Esophagus muscularis mucosa (tissue), 4 donors: ENCODE measurements at regions not wholly inside any gene's neighbourhood (a gene's known extent, or its start where the extent isn't known, plus 50 kb on each side); places are given as distances from the start of the nearest gene placed in this dataset.
"Not testable (repeated sequence)": the region's sequence is repeated elsewhere in the genome, so short reads cannot be mapped to it uniquely, and the experiment has no call there.

Experiments used
- DNase-seq: peaks from one replicate; pipeline ENCODE4 v3.0.0-alpha.2; 2017; ENCODE audit errors: extremely low spot score
- H3K27ac ChIP-seq, 4 donors: fragments of 200-600 bp; sonication (generic); replicated peaks in 1 of 4; 1 replicate in 3 of 4; 2 replicates in 1 of 4; pipeline ENCODE4 v1.5.1; 2016 to 2019; ENCODE audit warnings: mild to moderate bottlenecking in 1 of 4
- H3K27me3 ChIP-seq, 4 donors: fragments of 200-600 bp; sonication (generic); one replicate each; pipeline versions ENCODE4 v1.5.1 to v1.6.0; 2016 to 2019
- H3K36me3 ChIP-seq, 4 donors: fragments of 200-600 bp; sonication (generic); one replicate each; pipeline ENCODE4 v1.5.1; 2016 to 2019
- H3K4me1 ChIP-seq, 4 donors: fragments of 200-600 bp; sonication (generic); one replicate each; pipeline ENCODE4 v1.5.1; 2016 to 2019
- H3K4me3 ChIP-seq, 4 donors: fragments of 200-600 bp; sonication (generic); 1 replicate in 2 of 4; 2 replicates in 2 of 4; pipeline ENCODE4 v1.5.1; 2016 to 2019; ENCODE audit warnings: mild to moderate bottlenecking in 4 of 4, moderate library complexity in 1 of 4
- H3K9me3 ChIP-seq, 4 donors: fragments of 200-600 bp; sonication (generic); 1 replicate in 3 of 4; 2 replicates in 1 of 4; pipeline ENCODE4 v1.5.1; 2016 to 2019
- EP300 ChIP-seq: sonication (generic); formaldehyde crosslinking; IDR thresholded peaks from one replicate; pipeline ENCODE4 v1.6.1; 2017; ENCODE audit warnings: antibody characterized with exemption
- POLR2A ChIP-seq: fragments of 450-650 bp; IDR thresholded peaks from one replicate; pipeline ENCODE4 v1.6.1; 2017; ENCODE audit warnings: antibody characterized with exemption, moderate library complexity, mild to moderate bottlenecking, low read depth
- POLR2AphosphoS5 ChIP-seq, 2 donors: sonication (generic); formaldehyde crosslinking; IDR thresholded peaks; one replicate each; pipeline ENCODE4 v1.6.1; 2017; ENCODE audit warnings: antibody characterized with exemption in 2 of 2
- WGBS: methylation state at CpG from one replicate; pipeline ENCODE4 v1.1.5; 2018; 5-methylcytosine and 5-hydroxymethylcytosine counted together
- intact Hi-C: fragments of 100-400 bp; cut with DNase I; formaldehyde crosslinking; loops from one replicate; pipeline ENCODE4 v1.15.1; 2023
- TF ChIP-seq, protein P1 (sequence below), 3 experiments: fragments of 200-600 bp in 2 of 3; fragments of 450-650 bp in 1 of 3; sonication (generic) in 2 of 3; IDR thresholded peaks; one replicate each; pipeline ENCODE4 v1.5.1; 2017 to 2019; ENCODE audit warnings: antibody characterized with exemption in 3 of 3, mild to moderate bottlenecking in 2 of 3, moderate library complexity in 1 of 3

DNA sequence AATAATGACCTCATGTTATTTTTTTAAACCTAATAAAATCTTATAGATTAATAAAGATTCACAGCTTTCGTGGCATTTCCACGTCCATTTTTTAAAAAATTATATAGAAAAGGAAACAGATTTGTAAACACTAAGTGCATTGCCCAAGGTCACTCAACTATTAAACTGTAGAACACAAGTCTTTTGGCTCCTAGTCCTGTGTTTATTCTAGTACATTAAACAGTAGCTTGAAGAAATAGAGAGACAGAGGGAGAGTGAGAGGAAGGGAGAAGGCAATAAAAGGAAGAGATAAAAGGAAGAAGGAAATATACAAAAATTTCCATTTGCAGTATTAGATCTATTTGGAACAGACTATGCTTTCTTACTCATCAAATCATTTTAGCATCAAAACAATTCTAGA is 586.7 kb upstream of the CITED2 start:
- Histone ChIP-seq H3K36me3 (no peaks in the 10 kb centered on the region), H3K27ac (no peak overlapping the region)

DNA sequence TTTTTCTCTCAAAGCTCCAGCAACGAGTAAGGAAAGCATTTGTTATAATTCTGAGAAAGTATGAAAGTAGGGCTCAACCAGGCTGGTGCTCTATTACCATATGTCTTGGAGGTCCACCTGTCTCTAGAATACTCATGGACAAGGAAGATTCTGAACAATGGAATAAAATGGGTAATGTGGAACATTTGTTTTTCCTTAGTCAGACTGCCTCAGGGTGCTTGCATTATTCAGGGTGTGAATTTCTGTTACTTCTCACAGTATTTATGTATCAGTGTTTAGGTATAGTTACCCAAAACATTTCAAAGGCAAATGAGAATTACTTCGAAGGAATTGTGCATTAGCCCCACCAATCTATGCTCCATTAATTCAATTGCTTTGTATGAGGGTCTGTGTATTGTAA is 586.2 kb upstream of the CITED2 start:
- Histone ChIP-seq H3K4me1 (peaks cover 0 to 39% (median 30%) of the 10 kb centered on the region in 4 donors), H3K27ac (no peak overlapping the region), H3K27me3 (no peaks in the 10 kb centered on the region), H3K4me3 (no peak overlapping the region), H3K36me3 (no peaks in the 10 kb centered on the region), H3K9me3 (no peaks in the 10 kb centered on the region)
- no peak for DNase-seq
- intact Hi-C loops: no loop called here
- WGBS: 89% methylated on average over 2 of the region's 2 CpGs
- TF ChIP-seq EP300 (no peak), POLR2A (no peak), POLR2AphosphoS5 (IDR thresholded peaks at IDR 0.05) (no peak)
- TF ChIP-seq, protein P1, sequence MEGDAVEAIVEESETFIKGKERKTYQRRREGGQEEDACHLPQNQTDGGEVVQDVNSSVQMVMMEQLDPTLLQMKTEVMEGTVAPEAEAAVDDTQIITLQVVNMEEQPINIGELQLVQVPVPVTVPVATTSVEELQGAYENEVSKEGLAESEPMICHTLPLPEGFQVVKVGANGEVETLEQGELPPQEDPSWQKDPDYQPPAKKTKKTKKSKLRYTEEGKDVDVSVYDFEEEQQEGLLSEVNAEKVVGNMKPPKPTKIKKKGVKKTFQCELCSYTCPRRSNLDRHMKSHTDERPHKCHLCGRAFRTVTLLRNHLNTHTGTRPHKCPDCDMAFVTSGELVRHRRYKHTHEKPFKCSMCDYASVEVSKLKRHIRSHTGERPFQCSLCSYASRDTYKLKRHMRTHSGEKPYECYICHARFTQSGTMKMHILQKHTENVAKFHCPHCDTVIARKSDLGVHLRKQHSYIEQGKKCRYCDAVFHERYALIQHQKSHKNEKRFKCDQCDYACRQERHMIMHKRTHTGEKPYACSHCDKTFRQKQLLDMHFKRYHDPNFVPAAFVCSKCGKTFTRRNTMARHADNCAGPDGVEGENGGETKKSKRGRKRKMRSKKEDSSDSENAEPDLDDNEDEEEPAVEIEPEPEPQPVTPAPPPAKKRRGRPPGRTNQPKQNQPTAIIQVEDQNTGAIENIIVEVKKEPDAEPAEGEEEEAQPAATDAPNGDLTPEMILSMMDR (IDR thresholded peaks at IDR 0.05): no peak

More for the DNA sequence above, 586.7 kb upstream of the CITED2 start:
- H3K9me3 ChIP-seq: no peaks in the 10 kb centered on the region
- intact Hi-C loops: no loop called here
- 55% methylated on average over 2 of the region's 2 CpGs for WGBS
- H3K27me3 ChIP-seq: no peaks in the 10 kb centered on the region
- no peak for TF ChIP-seq POLR2AphosphoS5 (IDR thresholded peaks at IDR 0.05)
- TF ChIP-seq EP300: no peak
- no peak for TF ChIP-seq POLR2A
- TF ChIP-seq, protein P1 (IDR thresholded peaks at IDR 0.05): no peak
- no peak overlapping the region for H3K4me3 ChIP-seq
- DNase-seq: no peak
- peaks cover 0 to 42% (median 35%) of the 10 kb centered on the region in 4 donors for H3K4me1 ChIP-seq

DNA sequence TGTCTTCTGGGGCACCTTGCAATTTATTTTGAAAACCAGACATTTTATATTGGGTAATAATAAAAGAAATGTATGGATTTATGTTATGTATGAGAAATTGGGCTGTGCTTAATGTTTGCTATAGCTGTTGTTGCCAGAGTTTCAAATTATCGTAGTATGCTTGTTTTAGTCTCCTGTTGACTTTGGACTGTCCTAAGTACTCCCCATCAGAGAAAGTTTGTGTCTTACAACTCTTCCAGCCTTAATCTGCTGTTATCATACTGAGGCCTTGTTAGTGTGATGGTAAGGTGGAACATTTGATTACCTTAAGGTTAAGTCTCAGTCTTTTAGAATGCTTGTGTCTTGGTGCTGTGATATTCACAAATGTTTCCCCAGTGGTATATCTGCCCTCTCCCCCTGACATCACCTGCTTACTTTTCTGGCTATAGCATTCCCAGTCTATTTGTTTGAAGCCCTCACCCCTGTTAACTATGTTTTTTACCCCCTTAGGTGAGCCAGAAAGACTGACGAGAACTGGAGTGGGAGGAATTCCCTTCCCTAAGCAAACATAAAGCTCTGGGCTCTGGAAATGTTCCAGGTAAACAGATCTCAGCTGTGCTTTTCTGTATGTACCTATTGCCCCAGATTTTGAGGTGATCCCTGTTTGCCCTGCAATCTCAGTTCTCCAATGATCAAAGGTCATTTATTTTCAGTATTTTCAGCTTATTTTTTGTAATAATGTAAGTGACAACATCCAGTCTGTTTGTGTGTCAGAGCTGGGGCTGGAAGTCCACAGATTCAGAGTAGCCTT is 581.1 kb upstream of the CITED2 start:
- Histone ChIP-seq H3K4me3 (no peak overlapping the region), H3K4me1 (peaks cover 0 to 1% (median under 1%) of the 10 kb centered on the region in 4 donors), H3K9me3 (peaks cover 0 to 10% (median 7%) of the 10 kb centered on the region in 4 donors), H3K27ac (no peak overlapping the region), H3K27me3 (no peaks in the 10 kb centered on the region), H3K36me3 (no peaks in the 10 kb centered on the region)
- WGBS: 77% methylated on average over 2 of the region's 2 CpGs
- TF ChIP-seq, protein P1 (IDR thresholded peaks at IDR 0.05): no peak
- intact Hi-C loops: no loop called here
- DNase-seq: no peak

DNA sequence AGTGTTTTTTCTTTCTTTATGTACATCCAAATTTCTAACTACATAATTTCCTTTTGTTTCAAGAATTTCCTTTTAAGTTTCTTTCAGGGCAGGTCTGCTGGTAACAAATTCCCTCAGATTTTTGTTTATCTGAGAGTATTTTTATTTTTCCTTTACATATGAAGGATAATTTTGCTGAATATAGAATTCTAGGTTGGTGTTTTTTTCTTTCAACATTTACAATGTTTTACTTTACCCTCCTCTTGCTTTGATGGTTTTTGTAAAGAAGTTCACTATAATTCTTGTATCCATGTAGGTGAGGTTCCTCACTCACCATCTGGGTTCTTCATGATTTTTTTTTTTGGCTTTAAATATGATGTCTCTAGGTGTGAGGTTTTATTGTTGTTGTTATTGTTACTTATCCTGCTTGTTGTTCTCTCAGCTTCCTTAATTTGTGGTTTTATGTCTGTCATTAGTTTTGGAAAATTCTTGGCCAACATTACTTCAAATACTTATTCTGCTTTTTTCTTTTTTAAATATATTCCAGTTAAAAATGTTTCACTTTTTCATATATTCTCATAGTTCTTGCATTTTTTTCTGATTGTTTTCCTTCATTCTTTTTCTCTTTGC is 580.1 kb upstream of the CITED2 start:
- Histone ChIP-seq H3K36me3 (no peaks in the 10 kb centered on the region), H3K9me3 (peaks cover 0 to 14% (median 7%) of the 10 kb centered on the region in 4 donors), H3K27ac (no peak overlapping the region), H3K27me3 (no peaks in the 10 kb centered on the region), H3K4me3 (no peak overlapping the region), H3K4me1 (no peaks in the 10 kb centered on the region)
- TF ChIP-seq POLR2AphosphoS5 (IDR thresholded peaks at IDR 0.05) (no peak), POLR2A (no peak), EP300 (no peak)
- TF ChIP-seq, protein P1 (IDR thresholded peaks at IDR 0.05): no peak
- no peak for DNase-seq
- intact Hi-C loops: no loop called here

DNA sequence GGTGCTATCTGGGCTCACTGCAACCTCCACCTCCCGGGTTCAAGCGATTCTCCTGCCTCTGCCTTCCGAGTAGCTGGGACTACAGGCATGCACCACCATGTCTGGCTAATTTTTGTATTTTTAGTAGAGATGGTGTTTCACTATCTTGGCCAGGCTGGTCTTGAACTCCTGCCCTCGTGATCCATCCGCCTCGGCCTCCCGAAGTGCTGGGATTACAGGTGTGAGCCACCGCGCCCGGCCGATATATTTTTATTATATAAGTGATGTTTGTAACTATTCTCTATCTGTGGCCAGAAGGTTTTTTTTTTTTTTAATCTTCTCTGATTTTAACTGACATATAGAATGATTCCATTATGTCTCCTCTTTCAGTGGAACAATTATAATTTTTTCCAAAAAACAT is 579.3 kb upstream of the CITED2 start:
- H3K4me1 ChIP-seq, intact Hi-C loops, H3K4me3 ChIP-seq, H3K36me3 ChIP-seq, H3K27me3 ChIP-seq, DNase-seq, H3K27ac ChIP-seq: not testable (repeated sequence)
- WGBS: 96% methylated on average over 11 of the region's 11 CpGs
- H3K9me3 ChIP-seq: peaks cover 0 to 17% (median 7%) of the 10 kb centered on the region in 4 donors
